NT2/D1 (cell line): ENCODE measurements at regions not wholly inside any gene's neighbourhood (a gene's known extent, or its start where the extent isn't known, plus 50 kb on each side); places are given as distances from the start of the nearest gene placed in this dataset.

Experiments
- DNase-seq: peaks from one replicate; pipeline ENCODE4 v3.0.0-alpha.2; 2011; ENCODE audit warnings: low read depth, low spot score
- H3K27me3 ChIP-seq: 2 replicates; pipeline ENCODE4 v1.6.0; 2011; ENCODE audit warnings: mild to moderate bottlenecking; ENCODE audit not compliant: insufficient read length, insufficient read depth
- H3K36me3 ChIP-seq: 2 replicates; pipeline ENCODE4 v1.6.1; 2011; ENCODE audit warnings: mild to moderate bottlenecking, low read length, mixed read lengths; ENCODE audit not compliant: insufficient read depth, insufficient read length
- H3K4me1 ChIP-seq: 2 replicates; pipeline ENCODE4 v1.5.1; 2011; ENCODE audit not compliant: insufficient read depth, insufficient read length
- H3K4me3 ChIP-seq: 2 replicates; pipeline ENCODE4 v1.5.1; 2011; ENCODE audit warnings: low read depth; ENCODE audit not compliant: insufficient read length
- H3K9ac ChIP-seq: 2 replicates; pipeline ENCODE4 v1.6.0; 2011; ENCODE audit warnings: low read depth; ENCODE audit not compliant: insufficient read length
- H3K9me3 ChIP-seq: 2 replicates; pipeline ENCODE4 v1.5.1; 2011; ENCODE audit warnings: mild to moderate bottlenecking, low read length; ENCODE audit not compliant: insufficient read depth
- SUZ12 ChIP-seq: IDR thresholded peaks from 2 replicates; pipeline ENCODE4 v1.6.1; 2011; ENCODE audit not compliant: insufficient read length, insufficient read depth; ENCODE audit errors: extremely low read depth
- YY1 ChIP-seq: IDR thresholded peaks from 2 replicates; pipeline ENCODE4 v1.6.1; 2011; ENCODE audit not compliant: insufficient read length, insufficient read depth
- ZNF274 ChIP-seq: IDR thresholded peaks from 2 replicates; pipeline ENCODE4 v1.6.1; 2011; ENCODE audit warnings: mild to moderate bottlenecking, low read depth, low read length

GRCh38 chr4:3712112-3712805 lies 53.9 kb upstream of the ADRA2C start:
- Histone ChIP-seq H3K27me3 (peaks cover 13% of the 10 kb centered on the region), H3K9ac (no peak overlapping the region), H3K9me3 (no peaks in the 10 kb centered on the region), H3K36me3 (no peaks in the 10 kb centered on the region), H3K4me3 (no peak overlapping the region), H3K4me1 (peaks cover 28% of the 10 kb centered on the region)
- no peak for DNase-seq
- no peak for TF ChIP-seq ZNF274
- no peak for TF ChIP-seq SUZ12
- no peak for TF ChIP-seq YY1

GRCh38 chr4:3711183-3712111 lies 54.7 kb upstream of the ADRA2C start:
- no peak overlapping the region for H3K4me3 ChIP-seq
- peaks cover 12% of the 10 kb centered on the region for H3K27me3 ChIP-seq
- no peaks in the 10 kb centered on the region for H3K9me3 ChIP-seq
- no peak for DNase-seq
- no peak overlapping the region for H3K9ac ChIP-seq
- TF ChIP-seq YY1 (no peak), SUZ12 (no peak), ZNF274 (no peak)
- no peaks in the 10 kb centered on the region for H3K36me3 ChIP-seq
- H3K4me1 ChIP-seq, result peaks cover 32% of the 10 kb centered on the region

GRCh38 chr4:3710451-3711182 lies 55.6 kb upstream of the ADRA2C start:
- Histone ChIP-seq H3K4me3 (no peak overlapping the region), H3K9me3 (no peaks in the 10 kb centered on the region), H3K36me3 (no peaks in the 10 kb centered on the region), H3K27me3 (peaks cover 5% of the 10 kb centered on the region), H3K4me1 (peaks cover 31% of the 10 kb centered on the region), H3K9ac (no peak overlapping the region)
- no peak for TF ChIP-seq ZNF274
- TF ChIP-seq YY1, result no peak
- TF ChIP-seq SUZ12, result no peak
- DNase-seq, result peak; percentile 27

GRCh38 chr4:3709846-3710441 lies 56.2 kb upstream of the ADRA2C start:
- H3K36me3 ChIP-seq, result no peaks in the 10 kb centered on the region
- peaks cover 6% of the 10 kb centered on the region for H3K27me3 ChIP-seq
- H3K4me1 ChIP-seq, result peaks cover 35% of the 10 kb centered on the region
- no peak overlapping the region for H3K4me3 ChIP-seq
- H3K9ac ChIP-seq, result no peak overlapping the region
- no peaks in the 10 kb centered on the region for H3K9me3 ChIP-seq
- TF ChIP-seq ZNF274, result no peak
- no peak for TF ChIP-seq SUZ12
- no peak for TF ChIP-seq YY1
- DNase-seq, result no peak

GRCh38 chr4:3709061-3709845 lies 56.9 kb upstream of the ADRA2C start:
- Histone ChIP-seq H3K9ac (no peak overlapping the region), H3K36me3 (no peaks in the 10 kb centered on the region), H3K4me3 (no peak overlapping the region), H3K27me3 (peaks cover 12% of the 10 kb centered on the region), H3K4me1 (peaks cover 38% of the 10 kb centered on the region), H3K9me3 (no peaks in the 10 kb centered on the region)
- TF ChIP-seq SUZ12 (no peak), YY1 (no peak), ZNF274 (no peak)
- no peak for DNase-seq

- Histone ChIP-seq H3K4me3 (no peak overlapping the region), H3K36me3 (no peaks in the 10 kb centered on the region)
Observed at GRCh38 chr4:3708611-3709010, 57.6 kb upstream of the ADRA2C start.

More at GRCh38 chr4:3708611-3709010, 57.6 kb upstream of the ADRA2C start:
- peaks cover 40% of the 10 kb centered on the region for H3K4me1 ChIP-seq
- DNase-seq, result no peak
- peaks cover 15% of the 10 kb centered on the region for H3K27me3 ChIP-seq
- H3K9ac ChIP-seq, result no peak overlapping the region
- H3K9me3 ChIP-seq, result no peaks in the 10 kb centered on the region
- no peak for TF ChIP-seq SUZ12
- TF ChIP-seq ZNF274, result no peak
- no peak for TF ChIP-seq YY1
